Activated naive CD4-positive, alpha-beta T cell treated with Interleukin-2 at 50 U/mL for 16 hours (primary cell): ENCODE measurements at regions not wholly inside any gene's neighbourhood (a gene's known extent, or its start where the extent isn't known, plus 50 kb on each side); places are given as distances from the start of the nearest gene placed in this dataset.

Experiments used
- DNase-seq: peaks from one replicate; pipeline ENCODE4 v3.0.0-alpha.2; 2020

GRCh38 chr3:182370949-182371348 is 422.4 kb upstream of the ATP11B start:
- no peak for DNase-seq

GRCh38 chr3:182375916-182376315 is 417.4 kb upstream of the ATP11B start:
- no peak for DNase-seq

GRCh38 chr3:182382112-182382857 is 411.0 kb upstream of the ATP11B start:
- DNase-seq = no peak

GRCh38 chr3:182384221-182384620 is 409.1 kb upstream of the ATP11B start:
- DNase-seq = no peak

DNA sequence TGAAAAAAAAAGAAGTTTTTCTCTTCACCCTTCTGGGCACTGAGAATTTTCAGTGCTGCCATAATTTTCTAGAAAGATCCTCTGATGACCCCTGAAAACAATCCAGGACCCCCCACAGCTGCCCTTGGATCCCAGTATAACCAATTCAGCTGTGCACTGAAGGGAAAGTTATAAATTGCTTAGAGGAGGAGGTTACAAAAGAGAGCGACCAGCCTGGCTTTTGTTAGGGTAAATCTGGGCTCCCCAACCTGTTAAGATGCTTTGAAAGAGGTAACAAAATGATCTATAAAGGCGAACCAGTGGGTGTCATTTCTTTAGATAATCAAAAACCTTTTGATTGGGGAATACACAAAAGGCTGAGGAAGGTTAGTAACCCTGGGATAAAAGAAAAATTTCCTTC is 407.9 kb upstream of the ATP11B start:
- DNase-seq = no peak

GRCh38 chr3:182388506-182388905 is 404.8 kb upstream of the ATP11B start:
- DNase-seq = no peak

- DNase-seq = no peak
Observed at GRCh38 chr3:182389071-182389815, 404.1 kb upstream of the ATP11B start.

DNA sequence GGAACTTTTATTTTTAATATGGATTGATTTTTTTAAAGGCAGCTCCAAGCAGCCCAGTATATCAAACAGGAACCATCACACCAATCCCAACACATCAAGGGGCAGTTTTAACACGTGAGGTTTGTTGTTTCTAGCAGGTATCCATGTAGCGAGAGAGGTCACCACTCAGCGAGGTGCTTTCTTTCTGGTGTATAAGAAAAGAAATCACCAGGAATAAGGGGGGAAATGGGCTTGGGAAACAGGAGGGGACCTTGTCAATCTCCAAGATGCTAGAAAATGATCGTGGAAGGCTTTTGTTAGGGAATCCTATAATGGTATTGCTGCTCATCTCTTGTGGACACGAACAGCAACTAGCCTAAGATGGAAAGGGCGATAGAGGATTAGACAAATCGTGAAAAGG is 402.9 kb upstream of the ATP11B start:
- DNase-seq = no peak

DNA sequence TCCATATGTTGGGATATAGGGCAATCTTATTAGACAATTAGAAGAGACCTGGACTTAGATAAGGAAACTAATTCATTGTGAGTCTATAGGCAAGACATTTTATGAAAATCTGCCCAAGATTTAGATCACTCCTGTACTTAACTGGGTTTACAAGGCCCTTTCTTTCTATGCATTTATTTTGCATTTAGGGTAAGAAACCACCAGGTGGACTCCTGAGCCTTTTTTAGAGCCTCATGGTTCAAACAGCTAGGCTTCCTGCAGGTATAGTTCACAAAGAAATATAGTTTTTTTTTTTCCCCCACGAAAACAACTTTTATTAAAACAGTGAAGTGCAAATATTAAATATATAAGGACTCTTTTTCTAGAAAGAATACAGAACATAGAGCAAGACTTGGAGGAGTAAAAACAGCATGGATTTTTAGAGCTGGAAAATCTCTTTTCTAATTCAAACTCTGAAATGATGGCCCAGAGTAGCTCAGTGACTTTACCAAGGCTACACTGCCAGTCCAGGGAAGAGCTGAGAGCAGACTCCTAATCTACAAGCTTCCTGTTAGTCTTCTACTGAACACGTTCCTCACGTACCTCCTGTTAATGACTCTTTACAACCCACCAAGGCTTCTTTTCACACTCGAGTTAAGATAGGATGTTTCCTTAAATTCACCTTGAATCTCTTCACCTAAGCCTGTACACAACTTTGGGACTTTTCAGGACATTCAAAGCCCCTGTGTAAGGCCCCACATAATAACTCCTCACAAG is 400.9 kb upstream of the ATP11B start:
- DNase-seq = no peak

DNA sequence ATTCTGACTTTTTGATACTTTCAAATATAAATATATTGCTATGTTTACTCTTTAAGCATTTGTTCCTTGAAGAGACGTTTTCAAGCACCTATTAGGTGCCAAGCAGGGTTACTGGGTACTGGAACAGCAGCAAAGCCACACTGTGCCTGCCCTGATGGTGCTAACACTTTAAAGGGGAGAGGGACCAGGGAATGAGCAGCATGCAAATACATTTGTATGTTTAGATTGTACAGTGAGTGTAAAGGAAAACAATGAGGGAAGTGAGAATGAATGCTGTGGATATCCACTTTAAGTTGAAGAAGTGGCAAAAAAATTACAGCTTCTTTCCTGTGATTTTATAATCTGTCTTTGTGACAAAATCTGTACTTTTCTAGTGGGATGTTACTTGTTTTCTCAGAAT is 400.2 kb upstream of the ATP11B start:
- DNase-seq = no peak

- no peak for DNase-seq
Observed at GRCh38 chr3:182393830-182394367, 399.4 kb upstream of the ATP11B start.

DNA sequence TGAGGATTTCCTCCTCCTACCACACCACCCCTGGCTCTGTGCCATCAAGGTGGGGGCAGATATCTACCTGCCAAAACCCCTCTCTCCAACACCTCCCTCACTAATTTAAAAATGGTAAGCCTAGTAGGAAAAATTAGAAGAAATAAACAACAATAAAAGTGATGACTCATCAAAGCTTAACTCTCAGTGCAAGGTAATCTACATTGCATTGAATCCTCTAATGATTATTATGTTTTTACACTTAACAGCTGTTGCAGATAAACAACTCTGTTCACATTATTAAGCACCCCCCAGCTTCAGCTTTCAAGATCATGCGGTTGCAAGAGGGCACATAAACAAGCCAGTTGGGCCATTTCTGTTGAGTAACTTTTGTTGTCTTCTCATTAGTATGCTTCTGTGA is 396.1 kb upstream of the ATP11B start:
- DNase-seq = no peak

DNA sequence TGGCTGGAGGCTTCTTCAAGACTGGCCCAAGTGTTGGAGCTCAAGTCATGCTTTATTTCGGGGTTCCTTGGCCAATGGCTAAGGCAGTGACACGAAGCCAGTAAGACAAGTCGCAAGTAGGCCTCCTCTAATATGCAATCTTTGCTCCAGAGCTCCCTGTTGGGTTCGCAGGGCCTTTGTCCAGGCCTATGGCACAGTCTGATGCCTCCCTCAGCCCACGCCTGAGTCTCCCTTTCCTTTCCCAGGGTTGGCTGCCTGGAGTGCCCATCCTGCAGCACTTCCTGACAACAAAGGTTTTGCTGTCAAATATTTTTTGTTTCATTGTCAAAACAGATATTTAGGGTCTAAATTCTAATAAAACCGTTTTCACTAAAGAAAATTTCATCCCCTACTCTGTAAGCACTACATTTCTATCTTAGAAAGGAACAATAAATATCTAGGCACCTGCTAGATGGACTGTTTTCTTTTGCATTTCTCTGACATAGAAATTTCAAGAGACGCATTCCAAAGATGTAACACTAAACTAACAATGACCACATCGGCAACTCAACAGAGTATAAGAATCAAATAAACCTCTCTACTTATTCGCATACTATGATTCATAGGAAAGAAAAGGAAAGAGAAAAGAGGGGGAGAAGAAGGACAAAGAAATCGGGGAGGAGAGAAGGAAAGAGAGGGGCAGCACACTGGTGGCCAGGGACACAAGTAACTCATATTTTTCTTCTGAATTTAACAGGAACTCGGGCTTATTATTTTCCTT is 393.1 kb upstream of the ATP11B start:
- DNase-seq = no peak

DNA sequence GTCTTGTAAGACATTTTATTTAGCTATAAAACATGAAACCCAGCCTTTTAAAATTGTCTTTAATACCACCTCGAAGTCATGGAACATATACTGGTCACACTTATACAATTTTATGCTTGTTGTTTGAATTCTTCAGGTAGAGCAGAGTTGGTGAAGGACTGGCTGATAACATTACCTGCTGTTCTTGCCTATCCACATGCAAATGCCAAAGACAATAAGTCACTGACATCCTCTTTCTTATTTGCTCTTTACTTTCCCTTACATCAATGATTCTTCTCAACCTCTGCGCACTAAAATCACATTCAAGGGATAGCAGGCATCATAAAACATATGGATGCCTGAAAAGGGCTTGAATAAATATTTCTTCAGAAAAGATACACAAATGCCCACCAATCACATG is 392.5 kb upstream of the ATP11B start:
- DNase-seq = no peak

- no peak for DNase-seq
Observed at GRCh38 chr3:182404031-182404430, 389.3 kb upstream of the ATP11B start.

DNA sequence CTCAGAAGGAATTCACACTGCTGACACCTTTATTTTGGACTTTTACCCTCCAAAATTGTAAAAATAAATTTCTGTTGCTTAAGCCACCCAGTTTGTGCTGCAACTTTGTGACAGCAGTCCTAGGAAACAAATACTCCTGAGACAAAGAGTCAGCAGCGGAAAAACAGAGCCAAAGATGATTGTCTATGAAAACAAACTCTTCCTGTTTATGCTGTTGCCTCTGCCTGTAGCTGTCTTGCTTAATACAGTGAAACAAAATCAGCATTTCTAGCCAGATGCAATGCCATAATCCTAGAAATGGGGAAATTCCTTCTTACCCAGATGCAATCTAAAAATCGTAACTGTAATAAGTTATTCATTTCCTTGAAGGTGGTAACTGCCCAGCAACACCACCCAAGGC is 387.5 kb upstream of the ATP11B start:
- DNase-seq = no peak

- no peak for DNase-seq
Observed at GRCh38 chr3:182406786-182407185, 386.5 kb upstream of the ATP11B start.

GRCh38 chr3:182410051-182410450 is 383.3 kb upstream of the ATP11B start:
- no peak for DNase-seq

DNA sequence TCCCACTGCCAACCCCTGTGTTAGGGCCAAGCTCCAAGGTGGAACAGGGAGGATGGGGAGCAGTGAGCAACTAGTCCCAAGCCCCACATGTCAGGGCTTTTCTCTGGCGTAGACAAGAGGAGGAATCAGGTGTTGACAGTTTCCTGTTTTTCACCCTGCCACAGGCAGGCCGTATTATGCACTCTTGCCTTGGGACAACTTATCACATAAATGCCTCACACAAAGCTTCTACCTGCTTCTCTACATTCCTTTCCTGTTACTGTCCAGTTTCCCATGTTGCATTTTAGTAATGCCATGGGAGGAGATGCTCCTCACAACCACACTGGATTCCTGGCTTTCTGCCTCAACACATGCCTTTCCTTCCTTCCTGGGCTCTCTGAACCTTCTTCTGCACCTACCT is 381.2 kb upstream of the ATP11B start:
- no peak for DNase-seq

GRCh38 chr3:182413061-182413460 is 380.2 kb upstream of the ATP11B start:
- DNase-seq = no peak

DNA sequence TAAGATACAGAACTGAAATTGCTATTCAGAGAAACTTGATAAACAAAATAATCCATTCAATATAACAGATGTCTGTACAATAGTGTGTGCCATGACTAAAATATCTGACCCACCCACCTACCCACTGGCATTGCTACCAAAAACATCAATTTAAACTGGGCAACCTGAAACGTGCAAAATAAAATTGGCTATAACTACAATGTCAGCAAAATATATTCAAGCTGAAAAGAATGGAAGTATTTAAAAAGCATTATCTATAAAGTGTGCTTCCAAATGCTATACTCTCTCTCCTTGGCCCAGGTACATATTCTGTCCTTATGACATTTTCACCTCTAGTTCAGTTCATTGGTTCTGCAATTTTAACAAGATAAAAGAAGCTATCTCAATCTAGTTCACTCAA is 379.6 kb upstream of the ATP11B start:
- DNase-seq = no peak

GRCh38 chr3:182414586-182414985 is 378.7 kb upstream of the ATP11B start:
- no peak for DNase-seq

DNA sequence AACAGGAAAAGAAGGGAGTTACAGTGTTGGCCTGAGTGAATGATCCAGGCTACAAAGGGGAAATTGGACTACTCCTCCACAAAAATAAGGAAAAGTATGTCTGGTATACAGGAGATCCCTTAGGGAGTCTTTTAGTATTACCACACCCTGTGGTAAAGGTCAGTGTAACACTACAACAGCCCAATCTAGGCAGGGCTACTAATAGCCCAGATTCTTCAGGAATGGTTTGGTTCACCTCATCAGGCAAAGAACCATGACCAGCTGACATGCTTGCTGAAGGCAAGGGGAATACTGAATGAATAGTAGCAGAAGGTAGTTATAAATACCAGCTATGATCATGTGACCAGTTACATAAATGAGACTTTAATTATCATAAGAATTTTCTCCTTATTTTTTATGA is 372.6 kb upstream of the ATP11B start:
- DNase-seq = no peak
